ENCODE measurements at regions not wholly inside any gene's neighbourhood (a gene's known extent, or its start where the extent isn't known, plus 50 kb on each side); places are given as distances from the start of the nearest gene placed in this dataset.

DNA sequence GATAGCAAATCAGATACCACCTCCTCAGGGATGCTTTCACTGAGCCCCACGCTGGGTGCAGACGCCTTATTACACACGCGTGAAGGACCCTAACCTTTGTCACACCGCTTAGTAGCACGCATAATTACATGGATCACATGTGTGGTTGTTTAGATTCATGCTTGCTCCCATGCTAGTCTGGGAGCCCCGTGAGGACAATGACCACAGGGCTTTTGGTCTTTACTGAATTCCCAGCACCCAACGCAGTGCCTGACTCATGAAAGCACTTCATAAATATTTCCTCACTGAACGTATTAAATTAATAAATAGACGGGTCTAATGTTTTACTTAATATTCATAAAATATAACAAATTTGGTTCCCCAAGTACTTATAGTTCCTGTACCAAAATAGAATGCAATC lies 132.5 kb downstream of the ALDH8A1 start:
- TF ChIP-seq, protein P1, sequence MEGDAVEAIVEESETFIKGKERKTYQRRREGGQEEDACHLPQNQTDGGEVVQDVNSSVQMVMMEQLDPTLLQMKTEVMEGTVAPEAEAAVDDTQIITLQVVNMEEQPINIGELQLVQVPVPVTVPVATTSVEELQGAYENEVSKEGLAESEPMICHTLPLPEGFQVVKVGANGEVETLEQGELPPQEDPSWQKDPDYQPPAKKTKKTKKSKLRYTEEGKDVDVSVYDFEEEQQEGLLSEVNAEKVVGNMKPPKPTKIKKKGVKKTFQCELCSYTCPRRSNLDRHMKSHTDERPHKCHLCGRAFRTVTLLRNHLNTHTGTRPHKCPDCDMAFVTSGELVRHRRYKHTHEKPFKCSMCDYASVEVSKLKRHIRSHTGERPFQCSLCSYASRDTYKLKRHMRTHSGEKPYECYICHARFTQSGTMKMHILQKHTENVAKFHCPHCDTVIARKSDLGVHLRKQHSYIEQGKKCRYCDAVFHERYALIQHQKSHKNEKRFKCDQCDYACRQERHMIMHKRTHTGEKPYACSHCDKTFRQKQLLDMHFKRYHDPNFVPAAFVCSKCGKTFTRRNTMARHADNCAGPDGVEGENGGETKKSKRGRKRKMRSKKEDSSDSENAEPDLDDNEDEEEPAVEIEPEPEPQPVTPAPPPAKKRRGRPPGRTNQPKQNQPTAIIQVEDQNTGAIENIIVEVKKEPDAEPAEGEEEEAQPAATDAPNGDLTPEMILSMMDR (IDR thresholded peaks at IDR 0.05 in 8 of 11, conservative IDR thresholded peaks at IDR 0.05 in 3 of 11) = no peak
- no peak for TF ChIP-seq POLR2AphosphoS5 (IDR thresholded peaks at IDR 0.05)

Measured in spleen (tissue), 7 donors.